Loucy (cell line): ENCODE measurements at regions not wholly inside any gene's neighbourhood (a gene's known extent, or its start where the extent isn't known, plus 50 kb on each side); places are given as distances from the start of the nearest gene placed in this dataset.

ENCODE experiments used
- H2AFZ ChIP-seq: fragments of 200-600 bp; sonication (generic); 2 replicates; pipeline ENCODE4 v1.6.0; 2016; ENCODE audit warnings: antibody characterized with exemption, mild to moderate bottlenecking, low read length, moderate library complexity
- H3F3A ChIP-seq: fragments of 200-600 bp; 2 replicates; pipeline ENCODE4 v1.6.0; 2016; ENCODE audit warnings: antibody characterized with exemption, low read depth, mild to moderate bottlenecking
- H3K27me3 ChIP-seq: fragments of 200-600 bp; sonication (generic); 2 replicates; pipeline ENCODE4 v1.6.1; 2014; ENCODE audit warnings: low read length, mild to moderate bottlenecking; ENCODE audit not compliant: insufficient read depth, poor library complexity, severe bottlenecking
- H3K36me3 ChIP-seq: fragments of 200-600 bp; sonication (generic); 2 replicates; pipeline ENCODE4 v1.6.1; 2016; ENCODE audit warnings: low read length; ENCODE audit not compliant: insufficient read depth
- H3K4me1 ChIP-seq: fragments of 200-600 bp; sonication (generic); 2 replicates; pipeline ENCODE4 v1.5.1; 2014; ENCODE audit warnings: low read length, mild to moderate bottlenecking; ENCODE audit not compliant: insufficient read depth, poor library complexity, severe bottlenecking
- H3K4me2 ChIP-seq: fragments of 200-600 bp; sonication (generic); 2 replicates; pipeline ENCODE4 v1.6.0; 2014; ENCODE audit warnings: antibody characterized with exemption, low read length, low read depth, mild to moderate bottlenecking; ENCODE audit not compliant: poor library complexity, severe bottlenecking
- H3K4me3 ChIP-seq: fragments of 200-600 bp; sonication (generic); 2 replicates; pipeline ENCODE4 v1.5.1; 2014; ENCODE audit warnings: low read length, mild to moderate bottlenecking, mixed read lengths; ENCODE audit not compliant: poor library complexity, severe bottlenecking
- H3K79me2 ChIP-seq: fragments of 200-600 bp; sonication (generic); 2 replicates; pipeline ENCODE4 v1.6.1; 2014; ENCODE audit warnings: low read length; ENCODE audit not compliant: insufficient read depth
- H3K9ac ChIP-seq: fragments of 200-600 bp; sonication (generic); 2 replicates; pipeline ENCODE4 v1.6.0; 2014; ENCODE audit warnings: mild to moderate bottlenecking, low read depth, low read length, moderate library complexity; ENCODE audit not compliant: poor library complexity, severe bottlenecking
- H3K9me2 ChIP-seq: fragments of 200-600 bp; sonication (generic); replicated peaks from 2 replicates; pipeline ENCODE4 v1.6.1; 2016; ENCODE audit warnings: low read depth, low read length, mixed read lengths
- H3K9me3 ChIP-seq: fragments of 200-600 bp; sonication (generic); 2 replicates; pipeline ENCODE4 v1.6.1; 2014; ENCODE audit warnings: mild to moderate bottlenecking, antibody characterized with exemption, low read length, low read depth; ENCODE audit not compliant: insufficient read depth
- H4K20me1 ChIP-seq: fragments of 200-600 bp; sonication (generic); 2 replicates; pipeline ENCODE4 v1.6.0; 2014; ENCODE audit warnings: antibody characterized with exemption, low read length, mild to moderate bottlenecking; ENCODE audit not compliant: insufficient read depth, poor library complexity, severe bottlenecking
- CTCF ChIP-seq: fragments of 200-600 bp; sonication (generic); conservative IDR thresholded peaks from 2 replicates; pipeline ENCODE4 v1.5.1; 2014; ENCODE audit warnings: mild to moderate bottlenecking, antibody characterized with exemption, low read length
- EZH2phosphoT487 ChIP-seq: fragments of 200-600 bp; IDR thresholded peaks from 2 replicates; pipeline ENCODE4 v1.6.1; 2018; ENCODE audit warnings: antibody characterized with exemption, mild to moderate bottlenecking, moderate library complexity, borderline replicate concordance

- Histone ChIP-seq H3K4me3 (no peak overlapping the region), H3K79me2 (no peaks in the 10 kb centered on the region), H4K20me1 (no peaks in the 10 kb centered on the region), H3K36me3 (no peaks in the 10 kb centered on the region), H3K9ac (no peak overlapping the region), H3F3A (no peaks in the 10 kb centered on the region), H3K9me3 (no peaks in the 10 kb centered on the region), H3K27me3 (no peaks in the 10 kb centered on the region), H3K9me2 (no peaks in the 10 kb centered on the region), H3K4me1 (no peaks in the 10 kb centered on the region), H3K4me2 (no peak overlapping the region), H2AFZ (no peak overlapping the region)
- TF ChIP-seq EZH2phosphoT487 (no peak), CTCF (no peak)
These were observed 494.1 kb downstream of the PRR32 start for GRCh38 chrX:127313635-127314034.

GRCh38 chrX:127317159-127317558, 497.6 kb downstream of the PRR32 start:
- Histone ChIP-seq H3K4me3 (no peak overlapping the region), H4K20me1 (no peaks in the 10 kb centered on the region), H3K79me2 (no peaks in the 10 kb centered on the region), H3K36me3 (no peaks in the 10 kb centered on the region), H3K9me3 (no peaks in the 10 kb centered on the region), H3K9ac (no peak overlapping the region), H3F3A (no peaks in the 10 kb centered on the region), H3K4me1 (no peaks in the 10 kb centered on the region), H3K27me3 (no peaks in the 10 kb centered on the region), H3K4me2 (no peak overlapping the region), H3K9me2 (no peaks in the 10 kb centered on the region), H2AFZ (no peak overlapping the region)
- TF ChIP-seq EZH2phosphoT487, result no peak
- TF ChIP-seq CTCF, result no peak

GRCh38 chrX:127324128-127324527, 504.6 kb downstream of the PRR32 start:
- Histone ChIP-seq H3K9me2 (no peaks in the 10 kb centered on the region), H4K20me1 (no peaks in the 10 kb centered on the region), H3K36me3 (no peaks in the 10 kb centered on the region), H3K9ac (no peak overlapping the region), H3K4me2 (no peak overlapping the region), H3F3A (no peaks in the 10 kb centered on the region), H3K9me3 (no peaks in the 10 kb centered on the region), H3K79me2 (no peaks in the 10 kb centered on the region), H2AFZ (no peak overlapping the region), H3K4me1 (no peaks in the 10 kb centered on the region), H3K27me3 (no peaks in the 10 kb centered on the region), H3K4me3 (no peak overlapping the region)
- TF ChIP-seq EZH2phosphoT487 (no peak), CTCF (no peak)
